HCT116 (cell line): ENCODE measurements at regions not wholly inside any gene's neighbourhood (a gene's known extent, or its start where the extent isn't known, plus 50 kb on each side); places are given as distances from the start of the nearest gene placed in this dataset.

Source experiments
- ATAC-seq: fragments of 200-7000 bp; cut with Tn5 transposase; 2 replicates; pipeline ENCODE4 v1.9.1; 2020; ENCODE audit warnings: mild to moderate bottlenecking, moderate library complexity
- BruUV-seq: library from RNA; stranded (reverse); fragments of 400-500 nt; replicated peaks from 2 replicates; lab custom pipeline; 2021; lab: Mats Ljungman, UMichigan
- CTCF ChIA-PET: fragments of 300-600 bp; sonication (Branson Sonifier 250); formaldehyde crosslinking; loops from one replicate; lab custom pipeline; 2021; ENCODE audit warnings: antibody characterized with exemption; lab: Charles Lee
- POLR2A ChIA-PET: fragments of 300-600, 350-600 bp; sonication (Branson Sonifier 250); formaldehyde crosslinking; loops from one replicate; lab custom pipeline; 2021; ENCODE audit warnings: antibody characterized with exemption; lab: Charles Lee
- RAD21 ChIA-PET, 2 experiments: fragments of 300-600 bp; sonication (Branson Sonifier 250); formaldehyde crosslinking; loops; one replicate each; lab custom pipeline; 2023; ENCODE audit warnings: low total read pairs in 2 of 2; ENCODE audit not compliant: uncharacterized antibody in 2 of 2, unreplicated experiment in 2 of 2, low non-redundant PET in 1 of 2; lab: Charles Lee
- DNase-seq: peaks from one replicate; pipeline ENCODE4 v3.0.0-alpha.2; 2010; ENCODE audit warnings: low read depth, low spot score
- H2AFZ ChIP-seq: fragments of 200-600 bp; shearing (Covaris generic), sonication (generic); 2 replicates; pipeline ENCODE4 v1.6.1; 2017; ENCODE audit warnings: low read depth, mixed run types, mixed read lengths, antibody characterized with exemption, low read length; ENCODE audit not compliant: poor library complexity, severe bottlenecking
- H3K27ac ChIP-seq: 2 replicates; pipeline ENCODE4 v1.5.1; 2012; ENCODE audit warnings: low read depth, low read length
- H3K27me3 ChIP-seq: fragments of 200-600 bp; sonication (generic); 2 replicates; pipeline ENCODE4 v1.6.1; 2016; ENCODE audit warnings: mixed run types, low read length, mixed read lengths; ENCODE audit not compliant: insufficient read depth
- H3K36me3 ChIP-seq, 2 experiments: fragments of 200-500 bp in 1 of 2; fragments of 200-600 bp in 1 of 2; sonication (Bioruptor generic) in 1 of 2; sonication (generic) in 1 of 2; 2 replicates each; pipeline versions ENCODE4 v1.5.1 to v1.6.1; 2014 to 2016; ENCODE audit warnings: low read length in 2 of 2, inconsistent platforms in 1 of 2, mixed read lengths in 1 of 2, mixed run types in 1 of 2; ENCODE audit not compliant: insufficient read depth in 2 of 2, control insufficient read depth in 1 of 2
- H3K4me1 ChIP-seq, 2 experiments: fragments of 200-600 bp in 1 of 2; sonication (generic) in 1 of 2; 2 replicates each; pipeline versions ENCODE4 v1.5.1 to v1.6.1; 2012 to 2017; ENCODE audit warnings: low read length in 2 of 2, inconsistent platforms in 1 of 2, mild to moderate bottlenecking in 1 of 2, mixed read lengths in 1 of 2, mixed run types in 1 of 2, moderate library complexity in 1 of 2; ENCODE audit not compliant: insufficient read depth in 2 of 2, control insufficient read depth in 1 of 2
- H3K4me2 ChIP-seq: fragments of 200-600 bp; sonication (generic); 2 replicates; pipeline ENCODE4 v1.6.1; 2017; ENCODE audit warnings: mixed run types, low read length, mixed read lengths
- H3K4me3 ChIP-seq, 2 experiments: fragments of 200-600 bp in 1 of 2; sonication (generic) in 1 of 2; replicated peaks in 1 of 2; 2 replicates each; pipeline ENCODE4 v1.5.1; 2011 to 2016; ENCODE audit warnings: low read length in 2 of 2, control low read depth in 1 of 2, low read depth in 1 of 2, mild to moderate bottlenecking in 1 of 2, mixed read lengths in 1 of 2, mixed run types in 1 of 2
- H3K79me2 ChIP-seq: fragments of 200-600 bp; sonication (generic); 2 replicates; pipeline ENCODE4 v1.6.1; 2017; ENCODE audit warnings: mild to moderate bottlenecking, mixed run types, low read length, moderate library complexity, mixed read lengths; ENCODE audit not compliant: insufficient read depth
- H3K9ac ChIP-seq: fragments of 200-600 bp; sonication (generic); 2 replicates; pipeline ENCODE4 v1.6.1; 2016; ENCODE audit warnings: low read length, mixed read lengths
- H3K9me2 ChIP-seq: fragments of 200-600 bp; sonication (generic), shearing (Covaris generic); 2 replicates; pipeline ENCODE4 v1.6.1; 2017; ENCODE audit warnings: mixed run types, mild to moderate bottlenecking, moderate library complexity; ENCODE audit not compliant: insufficient read depth
- H3K9me3 ChIP-seq, 2 experiments: fragments of 200-500 bp in 1 of 2; fragments of 200-600 bp in 1 of 2; sonication (Bioruptor generic) in 1 of 2; sonication (generic) in 1 of 2; 2 replicates each; pipeline ENCODE4 v1.6.1; 2014 to 2017; ENCODE audit warnings: low read length in 2 of 2, mixed read lengths in 2 of 2, inconsistent platforms in 1 of 2, low read depth in 1 of 2, mild to moderate bottlenecking in 1 of 2, mixed run types in 1 of 2, moderate library complexity in 1 of 2; ENCODE audit not compliant: control insufficient read depth in 1 of 2, insufficient read depth in 1 of 2
- H4K20me1 ChIP-seq: fragments of 200-600 bp; sonication (generic), shearing (Covaris generic); 2 replicates; pipeline ENCODE4 v1.6.1; 2017; ENCODE audit warnings: mixed run types, mild to moderate bottlenecking, moderate library complexity; ENCODE audit not compliant: insufficient read depth
- CBX3 ChIP-seq: IDR thresholded peaks from 2 replicates; pipeline ENCODE4 v1.6.1; 2012; ENCODE audit warnings: low read depth
- CTCF ChIP-seq, 3 experiments: fragments of 200-600 bp in 1 of 3; sonication (generic) in 1 of 3; IDR thresholded peaks in 2 of 3; conservative IDR thresholded peaks in 1 of 3; 2 replicates each; pipeline ENCODE4 v1.5.1; 2012 to 2017; ENCODE audit warnings: low read depth in 2 of 3, low read length in 2 of 3, antibody characterized with exemption in 1 of 3, borderline replicate concordance in 1 of 3, control low read depth in 1 of 3, mild to moderate bottlenecking in 1 of 3, mixed read lengths in 1 of 3, mixed run types in 1 of 3, moderate library complexity in 1 of 3; ENCODE audit not compliant: insufficient read depth in 1 of 3
- EGR1 ChIP-seq: IDR thresholded peaks from 2 replicates; pipeline ENCODE4 v1.6.1; 2012; ENCODE audit warnings: low read depth
- ELF1 ChIP-seq: IDR thresholded peaks from 2 replicates; pipeline ENCODE4 v1.6.1; 2012; ENCODE audit warnings: low read depth, borderline replicate concordance
- EZH2phosphoT487 ChIP-seq: fragments of 200-600 bp; IDR thresholded peaks from 2 replicates; pipeline ENCODE4 v1.6.1; 2018; ENCODE audit warnings: antibody characterized with exemption, borderline replicate concordance
- JUND ChIP-seq: IDR thresholded peaks from 2 replicates; pipeline ENCODE4 v1.6.1; 2012
- POLR2AphosphoS5 ChIP-seq: IDR thresholded peaks from 2 replicates; pipeline ENCODE4 v1.6.1; 2011; ENCODE audit warnings: mild to moderate bottlenecking, low read depth, low read length, moderate library complexity
- RAD21 ChIP-seq: IDR thresholded peaks from 2 replicates; pipeline ENCODE4 v1.6.1; 2012; ENCODE audit warnings: low read depth, mild to moderate bottlenecking
- REST ChIP-seq: IDR thresholded peaks from 2 replicates; pipeline ENCODE4 v1.6.1; 2012; ENCODE audit warnings: low read depth
- ZNF274 ChIP-seq: fragments of 200-500 bp; sonication (Bioruptor generic); IDR thresholded peaks from 2 replicates; pipeline ENCODE4 v1.6.1; 2014; ENCODE audit warnings: mild to moderate bottlenecking, low read depth, low read length, inconsistent platforms
- intact Hi-C: fragments of 100-400 bp; cut with micrococcal nuclease; formaldehyde crosslinking; loops from 2 replicates; pipeline ENCODE4 v1.10.0; 2022

DNA sequence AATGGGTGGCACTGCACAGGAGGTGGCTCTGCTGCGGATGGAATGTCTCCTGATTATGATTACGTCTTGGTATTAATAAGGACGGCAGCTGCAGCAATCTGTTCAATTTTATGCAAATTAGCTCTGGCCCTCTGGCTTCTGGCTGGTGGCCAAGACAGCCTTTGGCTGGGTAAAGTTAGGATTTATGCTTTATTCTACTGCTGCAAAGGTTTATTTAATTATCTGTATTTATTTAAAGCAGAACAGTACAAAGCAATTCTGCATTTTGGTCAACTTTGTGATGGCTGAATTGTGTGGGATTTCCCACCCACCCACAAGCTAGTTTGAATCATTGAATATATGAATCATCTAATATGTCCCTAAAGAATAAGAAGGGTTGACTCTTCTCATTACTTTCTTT, 745.6 kb upstream of the FAM241A start:
- ChIA-PET POLR2A (no interaction called here), CTCF (no interaction called here)

DNA sequence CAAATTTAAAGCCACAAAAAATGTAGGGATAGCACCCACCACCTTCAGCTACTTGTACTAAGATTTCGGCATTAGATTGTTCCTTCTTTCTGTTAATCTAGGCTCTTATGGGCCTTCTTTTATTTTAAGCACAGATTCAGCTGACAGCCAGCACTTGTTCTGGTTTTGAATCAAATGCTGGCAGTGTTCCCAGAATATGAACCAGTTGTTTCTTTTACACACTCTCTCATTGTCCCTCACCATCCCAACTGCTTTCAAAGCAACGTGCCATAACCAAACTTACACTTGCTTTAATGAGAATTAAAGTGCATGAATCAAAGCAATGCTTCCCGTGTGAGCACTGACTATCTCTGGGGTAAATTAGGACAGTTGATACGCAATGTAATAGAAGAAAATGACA, 744.5 kb upstream of the FAM241A start:
- BruUV-seq: no TSS peak
- CTCF ChIA-PET: no interaction called here
- ATAC-seq (no peak), DNase-seq (no peak)
- Histone ChIP-seq H3K4me2 (no peak overlapping the region), H3K36me3 (no peaks in the 10 kb centered on the region), H3K4me1 (no peaks in the 10 kb centered on the region), H3K27ac (no peak overlapping the region), H4K20me1 (no peaks in the 10 kb centered on the region), H3K4me3 (no peak overlapping the region), H3K79me2 (no peaks in the 10 kb centered on the region), H2AFZ (no peak overlapping the region), H3K9me3 (no peaks in the 10 kb centered on the region), H3K27me3 (no peaks in the 10 kb centered on the region), H3K9ac (no peak overlapping the region), H3K9me2 (no peaks in the 10 kb centered on the region)
- RAD21 ChIA-PET: no interaction called here
- intact Hi-C loops: no loop called here
- TF ChIP-seq EZH2phosphoT487 (no peak), RAD21 (no peak), REST (no peak), ELF1 (no peak), ZNF274 (no peak), JUND (no peak)
- POLR2A ChIA-PET: no interaction called here

More for the DNA sequence above, 745.6 kb upstream of the FAM241A start:
- H3K79me2 ChIP-seq: no peaks in the 10 kb centered on the region
- H3K27ac ChIP-seq: no peak overlapping the region
- ATAC-seq (no peak), DNase-seq (no peak)
- RAD21 ChIA-PET: no interaction called here
- H3K9ac ChIP-seq: no peak overlapping the region
- H3K4me1 ChIP-seq: no peaks in the 10 kb centered on the region
- no peaks in the 10 kb centered on the region for H3K9me3 ChIP-seq
- no peak overlapping the region for H2AFZ ChIP-seq
- H3K9me2 ChIP-seq: no peaks in the 10 kb centered on the region
- H3K4me3 ChIP-seq: no peak overlapping the region
- no peaks in the 10 kb centered on the region for H3K27me3 ChIP-seq
- intact Hi-C loops: no loop called here
- H4K20me1 ChIP-seq: no peaks in the 10 kb centered on the region
- no peak for TF ChIP-seq EGR1
- no peak for TF ChIP-seq JUND
- TF ChIP-seq CBX3: no peak
- TF ChIP-seq POLR2AphosphoS5: no peak
- no peak for TF ChIP-seq CTCF (IDR thresholded peaks at IDR 0.05 in 2 of 3, conservative IDR thresholded peaks at IDR 0.05 in 1 of 3; ENCODE audit: borderline replicate concordance in 1 of 3, insufficient read depth in 1 of 3, low read depth in 2 of 3, low read length in 2 of 3)
- no peak for TF ChIP-seq RAD21
- H3K4me2 ChIP-seq: no peak overlapping the region
- BruUV-seq: no TSS peak
- H3K36me3 ChIP-seq: no peaks in the 10 kb centered on the region
